ENCODE measurements at regions not wholly inside any gene's neighbourhood (a gene's known extent, or its start where the extent isn't known, plus 50 kb on each side); places are given as distances from the start of the nearest gene placed in this dataset.

DNA sequence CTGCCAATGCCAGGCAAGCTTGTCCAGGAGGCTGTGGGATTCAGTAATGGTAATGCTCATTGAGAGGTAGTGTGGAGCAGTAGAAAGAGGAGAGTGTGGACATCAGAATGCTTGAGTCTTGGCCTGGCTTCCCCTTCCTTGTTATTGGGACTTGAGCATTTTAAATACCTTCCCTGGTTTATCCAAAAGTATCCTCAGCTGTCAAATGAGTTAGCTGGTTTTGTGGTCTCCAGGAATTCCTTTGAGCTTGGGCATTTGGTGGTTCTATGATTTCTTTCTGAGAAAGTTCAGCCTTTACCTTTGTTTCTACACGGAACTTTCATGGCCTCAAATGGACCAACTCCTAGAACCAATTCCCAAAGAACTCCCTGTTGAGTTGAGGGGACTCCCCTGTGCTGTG lies 264.3 kb downstream of the PTEN start (continued):
- TF ChIP-seq, protein P1, sequence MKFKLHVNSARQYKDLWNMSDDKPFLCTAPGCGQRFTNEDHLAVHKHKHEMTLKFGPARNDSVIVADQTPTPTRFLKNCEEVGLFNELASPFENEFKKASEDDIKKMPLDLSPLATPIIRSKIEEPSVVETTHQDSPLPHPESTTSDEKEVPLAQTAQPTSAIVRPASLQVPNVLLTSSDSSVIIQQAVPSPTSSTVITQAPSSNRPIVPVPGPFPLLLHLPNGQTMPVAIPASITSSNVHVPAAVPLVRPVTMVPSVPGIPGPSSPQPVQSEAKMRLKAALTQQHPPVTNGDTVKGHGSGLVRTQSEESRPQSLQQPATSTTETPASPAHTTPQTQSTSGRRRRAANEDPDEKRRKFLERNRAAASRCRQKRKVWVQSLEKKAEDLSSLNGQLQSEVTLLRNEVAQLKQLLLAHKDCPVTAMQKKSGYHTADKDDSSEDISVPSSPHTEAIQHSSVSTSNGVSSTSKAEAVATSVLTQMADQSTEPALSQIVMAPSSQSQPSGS (IDR thresholded peaks at IDR 0.05; ENCODE audit: low read length), result no peak
- TF ChIP-seq BCL11A (IDR thresholded peaks at IDR 0.05; ENCODE audit: low read depth in 2 of 2, low read length in 2 of 2) (no peak), KDM5A (IDR thresholded peaks at IDR 0.05; ENCODE audit: low read length) (no peak)

Measured in H1 (cell line).